Testis (tissue), 2 donors: ENCODE measurements at regions not wholly inside any gene's neighbourhood (a gene's known extent, or its start where the extent isn't known, plus 50 kb on each side); places are given as distances from the start of the nearest gene placed in this dataset.

Experiments used
- CTCF ChIP-seq, 3 experiments: fragments of 450-650 bp in 2 of 3; fragments of 200-600 bp in 1 of 3; sonication (generic) in 1 of 3; IDR thresholded peaks; one replicate each; pipeline ENCODE4 v1.5.1; 2016 to 2019; ENCODE audit warnings: antibody characterized with exemption in 3 of 3, mild to moderate bottlenecking in 2 of 3, moderate library complexity in 1 of 3
- POLR2A ChIP-seq: fragments of 450-650 bp; IDR thresholded peaks from one replicate; pipeline ENCODE4 v1.6.1; 2017; ENCODE audit warnings: antibody characterized with exemption, mild to moderate bottlenecking, moderate library complexity

GRCh38 chr5:92801911-92802310 is 779.1 kb downstream of the NR2F1-AS1 start:
- TF ChIP-seq CTCF (IDR thresholded peaks at IDR 0.05) (no peak), POLR2A (no peak)
